Loucy (cell line): ENCODE measurements at regions not wholly inside any gene's neighbourhood (a gene's known extent, or its start where the extent isn't known, plus 50 kb on each side); places are given as distances from the start of the nearest gene placed in this dataset.

ENCODE experiments used
- CTCF ChIP-seq: fragments of 200-600 bp; sonication (generic); conservative IDR thresholded peaks from 2 replicates; pipeline ENCODE4 v1.5.1; 2014; ENCODE audit warnings: mild to moderate bottlenecking, antibody characterized with exemption, low read length
- EZH2phosphoT487 ChIP-seq: fragments of 200-600 bp; IDR thresholded peaks from 2 replicates; pipeline ENCODE4 v1.6.1; 2018; ENCODE audit warnings: antibody characterized with exemption, mild to moderate bottlenecking, moderate library complexity, borderline replicate concordance

- TF ChIP-seq CTCF (no peak), EZH2phosphoT487 (no peak)
These were observed 173.0 kb downstream of the MRPS30 start for GRCh38 chr5:44981708-44982107.
